Neural crest cell (in vitro differentiated cells): ENCODE measurements at regions not wholly inside any gene's neighbourhood (a gene's known extent, or its start where the extent isn't known, plus 50 kb on each side); places are given as distances from the start of the nearest gene placed in this dataset.

Experiments
- DNase-seq: peaks from one replicate; pipeline ENCODE4 v3.0.0; 2021; ENCODE audit warnings: low read depth, mixed read lengths, low spot score
- H3K27ac Mint-ChIP-seq: one replicate; pipeline ENCODE4 v1.8.0; 2021; ENCODE audit warnings: mild to moderate bottlenecking, mixed read lengths; ENCODE audit not compliant: unreplicated experiment
- H3K27me3 Mint-ChIP-seq: 2 replicates; pipeline ENCODE4 v1.8.0; 2021; ENCODE audit warnings: low read depth, mild to moderate bottlenecking, mixed read lengths
- H3K36me3 Mint-ChIP-seq: 2 replicates; pipeline ENCODE4 v1.8.0; 2021; ENCODE audit warnings: low read depth, mild to moderate bottlenecking, mixed read lengths
- H3K4me1 Mint-ChIP-seq: 2 replicates; pipeline ENCODE4 v1.8.0; 2021; ENCODE audit warnings: mixed read lengths
- H3K4me3 Mint-ChIP-seq: one replicate; pipeline ENCODE4 v1.8.0; 2021; ENCODE audit warnings: mild to moderate bottlenecking, mixed read lengths
- H3K9me3 Mint-ChIP-seq: 2 replicates; pipeline ENCODE4 v1.8.0; 2021; ENCODE audit warnings: mixed read lengths
- TF ChIP-seq, protein P1 (sequence below): fragments of 200-600 bp; sonication (generic); conservative IDR thresholded peaks from 2 replicates; pipeline ENCODE4 v1.5.0; 2021; ENCODE audit warnings: antibody characterized with exemption, mild to moderate bottlenecking

- no peaks in the 10 kb centered on the region for H3K4me1 Mint-ChIP-seq
- TF ChIP-seq, protein P1, sequence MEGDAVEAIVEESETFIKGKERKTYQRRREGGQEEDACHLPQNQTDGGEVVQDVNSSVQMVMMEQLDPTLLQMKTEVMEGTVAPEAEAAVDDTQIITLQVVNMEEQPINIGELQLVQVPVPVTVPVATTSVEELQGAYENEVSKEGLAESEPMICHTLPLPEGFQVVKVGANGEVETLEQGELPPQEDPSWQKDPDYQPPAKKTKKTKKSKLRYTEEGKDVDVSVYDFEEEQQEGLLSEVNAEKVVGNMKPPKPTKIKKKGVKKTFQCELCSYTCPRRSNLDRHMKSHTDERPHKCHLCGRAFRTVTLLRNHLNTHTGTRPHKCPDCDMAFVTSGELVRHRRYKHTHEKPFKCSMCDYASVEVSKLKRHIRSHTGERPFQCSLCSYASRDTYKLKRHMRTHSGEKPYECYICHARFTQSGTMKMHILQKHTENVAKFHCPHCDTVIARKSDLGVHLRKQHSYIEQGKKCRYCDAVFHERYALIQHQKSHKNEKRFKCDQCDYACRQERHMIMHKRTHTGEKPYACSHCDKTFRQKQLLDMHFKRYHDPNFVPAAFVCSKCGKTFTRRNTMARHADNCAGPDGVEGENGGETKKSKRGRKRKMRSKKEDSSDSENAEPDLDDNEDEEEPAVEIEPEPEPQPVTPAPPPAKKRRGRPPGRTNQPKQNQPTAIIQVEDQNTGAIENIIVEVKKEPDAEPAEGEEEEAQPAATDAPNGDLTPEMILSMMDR, result no peak
- no peak overlapping the region for H3K27ac Mint-ChIP-seq
- no peak overlapping the region for H3K4me3 Mint-ChIP-seq
- H3K9me3 Mint-ChIP-seq, result no peaks in the 10 kb centered on the region
- no peaks in the 10 kb centered on the region for H3K27me3 Mint-ChIP-seq
- DNase-seq, result no peak
- no peaks in the 10 kb centered on the region for H3K36me3 Mint-ChIP-seq
These were observed 57.0 kb upstream of the MTPN start for GRCh38 chr7:136034132-136034531.

DNA sequence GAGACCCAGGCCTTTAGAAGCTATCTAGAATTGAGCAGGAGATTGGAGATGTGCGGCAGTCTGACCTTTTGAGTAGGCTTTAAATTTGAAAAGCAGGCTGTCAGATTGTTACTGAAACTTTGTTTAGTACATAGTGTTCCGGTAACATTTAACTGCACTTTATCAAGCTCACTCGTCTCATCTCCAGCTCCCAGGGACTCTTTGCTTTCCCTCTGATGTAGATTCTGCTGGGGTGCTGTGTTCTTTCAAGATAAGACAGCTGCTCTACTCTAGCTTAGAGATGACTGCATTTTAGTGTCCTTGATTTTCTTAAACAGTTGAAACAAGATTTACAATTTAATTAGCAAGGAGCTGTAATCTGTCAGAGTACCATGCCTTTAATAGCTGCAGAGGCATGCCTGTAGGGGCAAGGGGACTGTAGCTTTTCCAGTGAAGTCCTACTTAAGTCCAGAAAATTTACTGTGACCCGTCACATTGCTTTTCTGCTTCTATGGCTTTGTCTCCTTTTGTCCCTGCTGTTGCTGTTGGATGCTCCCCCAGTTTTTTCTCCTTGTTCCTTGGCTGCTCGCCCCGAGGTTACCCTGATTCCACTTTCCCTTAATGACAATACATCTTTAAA lies 56.4 kb upstream of the MTPN start:
- no peak for DNase-seq
- Mint-ChIP-seq H3K4me1 (no peaks in the 10 kb centered on the region), H3K4me3 (no peak overlapping the region), H3K27me3 (no peaks in the 10 kb centered on the region), H3K36me3 (no peaks in the 10 kb centered on the region), H3K9me3 (no peaks in the 10 kb centered on the region), H3K27ac (no peak overlapping the region)
- TF ChIP-seq, protein P1, result no peak

DNA sequence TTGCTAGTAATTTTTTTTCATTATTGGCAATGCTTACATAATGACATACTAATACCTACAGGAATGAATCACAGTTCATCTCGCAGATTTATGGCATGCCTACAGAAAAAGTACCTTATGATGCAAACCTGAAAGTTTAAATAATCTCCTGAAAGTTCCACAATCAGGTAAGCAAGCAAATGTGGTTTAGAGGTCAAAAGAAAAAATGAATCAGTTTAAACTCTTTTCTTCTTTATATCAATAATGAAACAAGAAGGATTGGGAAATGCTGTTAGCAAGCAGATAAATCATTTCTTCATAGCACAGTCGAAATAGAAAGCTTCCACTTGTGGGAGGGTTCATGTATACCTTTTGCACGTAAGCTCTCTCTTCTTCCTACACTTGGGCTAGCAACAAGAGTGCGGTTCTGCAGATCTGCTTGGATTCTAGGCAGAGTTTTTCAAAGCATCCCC lies 53.7 kb upstream of the MTPN start:
- Mint-ChIP-seq H3K27ac (no peak overlapping the region), H3K27me3 (no peaks in the 10 kb centered on the region), H3K4me3 (no peak overlapping the region), H3K4me1 (no peaks in the 10 kb centered on the region), H3K36me3 (no peaks in the 10 kb centered on the region), H3K9me3 (no peaks in the 10 kb centered on the region)
- DNase-seq, result no peak
- TF ChIP-seq, protein P1, result no peak

- Mint-ChIP-seq H3K4me3 (no peak overlapping the region), H3K27me3 (no peaks in the 10 kb centered on the region), H3K4me1 (no peaks in the 10 kb centered on the region), H3K9me3 (no peaks in the 10 kb centered on the region), H3K27ac (no peak overlapping the region), H3K36me3 (no peaks in the 10 kb centered on the region)
- TF ChIP-seq, protein P1, result no peak
- no peak for DNase-seq
These were observed 53.2 kb upstream of the MTPN start for GRCh38 chr7:136030330-136030729.

- Mint-ChIP-seq H3K4me3 (no peak overlapping the region), H3K4me1 (no peaks in the 10 kb centered on the region), H3K27me3 (no peaks in the 10 kb centered on the region), H3K27ac (no peak overlapping the region), H3K9me3 (no peaks in the 10 kb centered on the region), H3K36me3 (no peaks in the 10 kb centered on the region)
- TF ChIP-seq, protein P1, result no peak
- DNase-seq, result no peak
These were observed 50.0 kb upstream of the MTPN start for GRCh38 chr7:136027160-136027559.
